HepG2 (cell line): ENCODE measurements at regions not wholly inside any gene's neighbourhood (a gene's known extent, or its start where the extent isn't known, plus 50 kb on each side); places are given as distances from the start of the nearest gene placed in this dataset.

Experiments used
- HNRNPUL1 ChIP-seq: fragments of 200-400 bp; formaldehyde crosslinking; IDR thresholded peaks from 2 replicates; pipeline ENCODE4 v1.6.1; 2017; ENCODE audit warnings: low read depth, mild to moderate bottlenecking, low read length, moderate library complexity
- PLRG1 ChIP-seq: fragments of 450-650 bp; conservative IDR thresholded peaks from 2 replicates; pipeline ENCODE4 v1.6.1; 2016
- POLR2A ChIP-seq, 2 experiments: IDR thresholded peaks; 2 replicates each; pipeline ENCODE4 v1.6.1; 2011; ENCODE audit warnings: low read depth in 2 of 2, low read length in 2 of 2, mild to moderate bottlenecking in 1 of 2, moderate library complexity in 1 of 2; ENCODE audit not compliant: insufficient read depth in 1 of 2
- REXO4 ChIP-seq: sonication (generic); formaldehyde crosslinking; IDR thresholded peaks from 2 replicates; pipeline ENCODE4 v1.8.0; 2022; ENCODE audit warnings: missing genetic modification reagents, mild to moderate bottlenecking, borderline replicate concordance
- SKI ChIP-seq: fragments of 450-650 bp; IDR thresholded peaks from one replicate; pipeline ENCODE4 v1.6.1; 2018; ENCODE audit warnings: mild to moderate bottlenecking; ENCODE audit not compliant: partially characterized antibody

DNA sequence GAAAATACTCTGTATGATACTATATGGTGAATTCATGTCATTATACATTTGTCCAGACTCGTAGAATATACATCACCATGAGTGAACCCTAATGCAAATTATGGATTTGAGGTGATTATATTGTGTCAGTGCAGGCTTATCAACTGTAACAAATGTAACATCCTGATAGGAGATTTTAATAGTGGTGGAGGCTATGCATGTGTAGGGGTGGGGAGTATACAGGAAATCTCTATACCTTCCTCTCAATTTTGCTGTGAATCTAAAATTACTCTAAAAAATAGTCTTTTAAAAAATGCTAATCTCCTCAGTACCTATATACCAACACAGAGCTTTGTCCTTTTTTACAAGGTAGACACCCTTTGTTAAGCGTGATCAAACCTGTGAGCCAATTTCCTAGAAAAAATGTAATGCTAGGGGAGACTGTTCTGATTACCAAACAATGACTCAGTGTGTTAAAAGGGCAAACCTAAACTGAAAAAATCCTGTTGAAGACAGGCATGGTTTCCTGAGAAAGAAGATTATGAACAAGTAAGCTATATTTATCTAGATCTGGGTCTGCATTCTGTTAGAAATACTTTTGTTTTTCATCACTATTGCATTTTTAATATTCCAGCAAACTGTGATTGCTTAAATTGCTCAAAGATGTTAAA lies 170.9 kb downstream of the DUSP6 start:
- TF ChIP-seq POLR2A (IDR thresholded peaks at IDR 0.05; ENCODE audit: insufficient read depth in 1 of 2, low read depth in 2 of 2, low read length in 2 of 2) (no peak), PLRG1 (no peak), REXO4 (CRISPR knock-in tag) (no peak), SKI (no peak), HNRNPUL1 (no peak)
